ENCODE measurements at regions not wholly inside any gene's neighbourhood (a gene's known extent, or its start where the extent isn't known, plus 50 kb on each side); places are given as distances from the start of the nearest gene placed in this dataset.
"Not testable (repeated sequence)": the region's sequence is repeated elsewhere in the genome, so short reads cannot be mapped to it uniquely, and the experiment has no call there.

DNA sequence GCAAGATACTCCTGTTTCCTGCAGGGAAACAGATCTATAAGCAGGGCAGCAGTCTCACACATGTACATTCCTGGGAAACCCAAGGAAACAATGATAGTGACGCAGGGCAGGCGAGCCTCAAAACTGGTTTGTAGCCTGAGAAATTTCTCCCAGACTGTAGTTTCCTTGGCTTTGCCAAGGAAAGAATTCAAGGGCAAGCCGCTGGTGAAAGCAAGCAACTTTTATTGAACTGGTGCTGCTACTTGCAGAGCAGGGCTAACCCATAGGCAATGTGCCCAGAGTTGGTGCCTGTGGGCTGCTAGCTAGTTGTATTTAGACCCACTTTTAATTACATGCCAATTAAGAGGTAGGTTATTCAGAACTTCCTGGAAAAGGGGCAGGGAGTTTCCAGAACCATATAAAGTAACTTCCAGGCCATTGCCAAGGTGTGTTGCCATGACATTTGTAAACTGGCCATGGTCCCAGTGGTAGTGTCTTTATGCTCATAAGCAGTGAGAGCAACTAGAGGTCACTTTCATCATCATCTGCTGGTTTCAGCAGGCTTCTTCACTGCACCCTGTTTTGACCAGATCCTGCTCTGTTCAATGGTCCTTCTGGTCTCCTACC is 92.0 kb downstream of the PPIAL4A start:
- TF ChIP-seq, protein P1, sequence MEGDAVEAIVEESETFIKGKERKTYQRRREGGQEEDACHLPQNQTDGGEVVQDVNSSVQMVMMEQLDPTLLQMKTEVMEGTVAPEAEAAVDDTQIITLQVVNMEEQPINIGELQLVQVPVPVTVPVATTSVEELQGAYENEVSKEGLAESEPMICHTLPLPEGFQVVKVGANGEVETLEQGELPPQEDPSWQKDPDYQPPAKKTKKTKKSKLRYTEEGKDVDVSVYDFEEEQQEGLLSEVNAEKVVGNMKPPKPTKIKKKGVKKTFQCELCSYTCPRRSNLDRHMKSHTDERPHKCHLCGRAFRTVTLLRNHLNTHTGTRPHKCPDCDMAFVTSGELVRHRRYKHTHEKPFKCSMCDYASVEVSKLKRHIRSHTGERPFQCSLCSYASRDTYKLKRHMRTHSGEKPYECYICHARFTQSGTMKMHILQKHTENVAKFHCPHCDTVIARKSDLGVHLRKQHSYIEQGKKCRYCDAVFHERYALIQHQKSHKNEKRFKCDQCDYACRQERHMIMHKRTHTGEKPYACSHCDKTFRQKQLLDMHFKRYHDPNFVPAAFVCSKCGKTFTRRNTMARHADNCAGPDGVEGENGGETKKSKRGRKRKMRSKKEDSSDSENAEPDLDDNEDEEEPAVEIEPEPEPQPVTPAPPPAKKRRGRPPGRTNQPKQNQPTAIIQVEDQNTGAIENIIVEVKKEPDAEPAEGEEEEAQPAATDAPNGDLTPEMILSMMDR (IDR thresholded peaks at IDR 0.05), result not testable (repeated sequence)
- TF ChIP-seq TCF12 (IDR thresholded peaks at IDR 0.05); RFX5 (IDR thresholded peaks at IDR 0.05; ENCODE audit: low read length); EZH2phosphoT487 (IDR thresholded peaks at IDR 0.05; ENCODE audit: borderline replicate concordance, low read depth); RAD21 (IDR thresholded peaks at IDR 0.05; ENCODE audit: low read length); TEAD4 (IDR thresholded peaks at IDR 0.05; ENCODE audit: borderline replicate concordance, insufficient read depth); TAF1 (IDR thresholded peaks at IDR 0.05; ENCODE audit: borderline replicate concordance, low read depth, low read length); SIN3A (IDR thresholded peaks at IDR 0.05; ENCODE audit: borderline replicate concordance, low read depth, low read length); CHD2 (IDR thresholded peaks at IDR 0.05; ENCODE audit: low read length, partially characterized antibody); ELF1 (IDR thresholded peaks at IDR 0.05); FOSL2 (IDR thresholded peaks at IDR 0.05; ENCODE audit: borderline replicate concordance, low read depth): not testable (repeated sequence)
- TF ChIP-seq, protein P2, sequence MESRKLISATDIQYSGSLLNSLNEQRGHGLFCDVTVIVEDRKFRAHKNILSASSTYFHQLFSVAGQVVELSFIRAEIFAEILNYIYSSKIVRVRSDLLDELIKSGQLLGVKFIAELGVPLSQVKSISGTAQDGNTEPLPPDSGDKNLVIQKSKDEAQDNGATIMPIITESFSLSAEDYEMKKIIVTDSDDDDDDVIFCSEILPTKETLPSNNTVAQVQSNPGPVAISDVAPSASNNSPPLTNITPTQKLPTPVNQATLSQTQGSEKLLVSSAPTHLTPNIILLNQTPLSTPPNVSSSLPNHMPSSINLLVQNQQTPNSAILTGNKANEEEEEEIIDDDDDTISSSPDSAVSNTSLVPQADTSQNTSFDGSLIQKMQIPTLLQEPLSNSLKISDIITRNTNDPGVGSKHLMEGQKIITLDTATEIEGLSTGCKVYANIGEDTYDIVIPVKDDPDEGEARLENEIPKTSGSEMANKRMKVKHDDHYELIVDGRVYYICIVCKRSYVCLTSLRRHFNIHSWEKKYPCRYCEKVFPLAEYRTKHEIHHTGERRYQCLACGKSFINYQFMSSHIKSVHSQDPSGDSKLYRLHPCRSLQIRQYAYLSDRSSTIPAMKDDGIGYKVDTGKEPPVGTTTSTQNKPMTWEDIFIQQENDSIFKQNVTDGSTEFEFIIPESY (IDR thresholded peaks at IDR 0.05; ENCODE audit: borderline replicate concordance, low read depth), result not testable (repeated sequence)

Measured in SK-N-SH (cell line).